Right lobe of liver (tissue), 6 donors: ENCODE measurements at regions not wholly inside any gene's neighbourhood (a gene's known extent, or its start where the extent isn't known, plus 50 kb on each side); places are given as distances from the start of the nearest gene placed in this dataset.
A peak's percentile ranks its signal among the peaks of the same experiment; 100 is the strongest.

Experiments
- ATAC-seq, 4 donors: fragments of 200-7000 bp; cut with Tn5 transposase; one replicate each; pipeline ENCODE4 v1.9.1; 2020; ENCODE audit warnings: mild to moderate bottlenecking in 4 of 4, moderate library complexity in 4 of 4
- DNase-seq, 3 donors: peaks; one replicate each; pipeline ENCODE4 v3.0.0-alpha.2; 2020
- H3K27ac ChIP-seq, 3 donors: fragments of 200-600 bp; one replicate each; pipeline ENCODE4 v1.8.0; 2022
- H3K27me3 ChIP-seq, 2 donors: fragments of 200-600 bp; one replicate each; pipeline ENCODE4 v1.8.0; 2022
- H3K36me3 ChIP-seq, 4 donors: fragments of 200-600 bp; sonication (generic) in 1 of 4; one replicate each; pipeline versions ENCODE4 v1.5.1 to v1.8.0; 2017 to 2022; ENCODE audit warnings: control low read depth in 1 of 4
- H3K4me1 ChIP-seq, 4 donors: fragments of 200-600 bp; sonication (generic) in 1 of 4; one replicate each; pipeline versions ENCODE4 v1.5.1 to v1.8.0; 2017 to 2022; ENCODE audit warnings: control low read depth in 1 of 4
- H3K4me3 ChIP-seq, 3 donors: fragments of 200-600 bp; one replicate each; pipeline ENCODE4 v1.8.0; 2022
- H3K9me3 ChIP-seq, 4 donors: fragments of 200-600 bp; sonication (generic) in 1 of 4; one replicate each; pipeline versions ENCODE4 v1.5.1 to v1.8.0; 2017 to 2022; ENCODE audit warnings: control low read depth in 1 of 4
- POLR2A ChIP-seq: fragments of 450-650 bp; IDR thresholded peaks from one replicate; pipeline ENCODE4 v1.6.1; 2017; ENCODE audit warnings: antibody characterized with exemption, mild to moderate bottlenecking
- WGBS: methylation state at CpG from one replicate; pipeline ENCODE4 v1.1.6; 2018; ENCODE audit warnings: low coverage, low lambda C conversion rate; ENCODE audit not compliant: insufficient coverage; ENCODE audit errors: missing lambda C conversion rate; 5-methylcytosine and 5-hydroxymethylcytosine counted together
- intact Hi-C, 2 donors: fragments of 100-400 bp; cut with DNase I; formaldehyde crosslinking; loops; one replicate each; pipeline versions ENCODE4 v1.11.2 to v1.14.1; 2022
- microRNA-seq, 2 donors: library from miRNA; unstranded; fragments of <30 nt; microRNA quantifications; one replicate each; pipeline ENCODE4, GENCODE V29; 2019 to 2020
- small RNA-seq, 2 experiments: library from RNA; depleted of rRNA; stranded (forward); fragments of <200 nt; gene quantifications; one replicate each; pipeline ENCODE3, GENCODE V24; 2016
- TF ChIP-seq, protein P1 (sequence below), 4 donors: fragments of 200-600 bp in 3 of 4; fragments of 450-650 bp in 1 of 4; IDR thresholded peaks; one replicate each; pipeline versions ENCODE4 v1.5.1 to v1.8.0; 2016 to 2022; ENCODE audit warnings: antibody characterized with exemption in 4 of 4, mild to moderate bottlenecking in 2 of 4
- donor health status: DM: no; HTN: yes; CAD: no.
- donor health status: DM: no; HTN: no; CAD: no.
- donor health status: DM: no; HTN: no; CAD: no.
- donor health status: DM: no; HTN: yes; CAD: no.
- donor health status: DM: no; HTN: yes; CAD: no.

DNA sequence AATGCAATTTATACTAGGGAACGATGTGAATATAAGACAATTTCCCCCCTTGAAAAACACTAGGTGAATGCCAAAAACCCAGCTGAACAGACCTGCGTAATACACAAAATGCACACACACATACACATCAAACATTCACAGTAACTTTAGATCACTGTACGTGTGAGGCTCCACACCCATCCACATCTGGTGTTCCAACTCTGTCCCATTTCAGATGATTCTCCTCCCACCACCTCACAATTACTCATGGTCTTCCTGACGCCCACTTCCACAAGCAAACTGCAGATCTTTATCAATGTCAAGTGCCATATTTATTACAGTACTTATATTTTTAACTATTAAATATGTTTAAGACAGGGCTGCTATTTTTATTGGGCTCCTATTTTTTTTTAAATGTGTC, 57.8 kb upstream of the TENM4 start:
- intact Hi-C loops = loop anchor here in 1 of 2 donors (10.0 kb wide), 1 partner anchor 854 kb away; no protein-coding TSS in a partner anchor
- DNase-seq = no peak

DNA sequence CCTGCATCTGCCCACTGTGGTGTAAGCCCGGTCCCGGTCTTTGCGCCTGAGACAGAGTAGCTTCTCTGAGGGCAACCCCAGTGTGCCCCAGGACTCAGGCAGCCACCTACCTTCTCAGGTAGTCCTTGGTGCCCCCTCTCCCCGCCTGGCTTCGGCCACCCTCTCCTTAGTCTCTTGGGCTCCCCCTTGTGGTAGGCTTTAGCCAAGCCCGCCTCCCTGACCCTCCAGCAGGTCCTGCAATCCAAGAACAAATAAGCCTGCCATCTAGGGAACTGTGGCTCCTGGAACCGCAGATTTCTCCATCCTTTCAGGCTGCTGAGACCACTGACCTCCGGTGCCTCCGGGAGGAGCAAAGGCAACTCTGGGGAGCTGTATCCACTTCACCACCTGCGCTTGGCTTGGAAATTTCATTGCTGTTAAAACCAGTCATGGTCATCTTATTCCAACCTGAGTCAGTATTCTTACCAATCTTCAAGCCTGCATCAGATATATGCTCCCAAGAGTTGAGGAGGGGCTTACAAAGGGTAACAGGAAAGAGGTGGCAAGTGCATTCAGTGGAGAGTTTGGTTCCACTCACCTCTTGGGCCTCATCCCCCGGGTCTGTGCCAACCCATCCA, 52.8 kb upstream of the TENM4 start:
- TF ChIP-seq, protein P1, sequence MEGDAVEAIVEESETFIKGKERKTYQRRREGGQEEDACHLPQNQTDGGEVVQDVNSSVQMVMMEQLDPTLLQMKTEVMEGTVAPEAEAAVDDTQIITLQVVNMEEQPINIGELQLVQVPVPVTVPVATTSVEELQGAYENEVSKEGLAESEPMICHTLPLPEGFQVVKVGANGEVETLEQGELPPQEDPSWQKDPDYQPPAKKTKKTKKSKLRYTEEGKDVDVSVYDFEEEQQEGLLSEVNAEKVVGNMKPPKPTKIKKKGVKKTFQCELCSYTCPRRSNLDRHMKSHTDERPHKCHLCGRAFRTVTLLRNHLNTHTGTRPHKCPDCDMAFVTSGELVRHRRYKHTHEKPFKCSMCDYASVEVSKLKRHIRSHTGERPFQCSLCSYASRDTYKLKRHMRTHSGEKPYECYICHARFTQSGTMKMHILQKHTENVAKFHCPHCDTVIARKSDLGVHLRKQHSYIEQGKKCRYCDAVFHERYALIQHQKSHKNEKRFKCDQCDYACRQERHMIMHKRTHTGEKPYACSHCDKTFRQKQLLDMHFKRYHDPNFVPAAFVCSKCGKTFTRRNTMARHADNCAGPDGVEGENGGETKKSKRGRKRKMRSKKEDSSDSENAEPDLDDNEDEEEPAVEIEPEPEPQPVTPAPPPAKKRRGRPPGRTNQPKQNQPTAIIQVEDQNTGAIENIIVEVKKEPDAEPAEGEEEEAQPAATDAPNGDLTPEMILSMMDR (IDR thresholded peaks at IDR 0.05) = peak; percentile 63 to 94 (median 90)
- TF ChIP-seq POLR2A = no peak
- H3K9me3 ChIP-seq = no peaks in the 10 kb centered on the region
- H3K27me3 ChIP-seq = no peaks in the 10 kb centered on the region
- no peak overlapping the region for H3K27ac ChIP-seq
- H3K4me1 ChIP-seq = peaks cover 0 to 14% (median 2%) of the 10 kb centered on the region in 4 donors
- ATAC-seq (peak; percentile 90 to 95 (median 92)), DNase-seq (peak; percentile 74 to 81 (median 77))
- 26% methylated on average over 8 of the region's 11 CpGs for WGBS
- intact Hi-C loops = loop anchor here in 1 of 2 donors (10.0 kb wide), 1 partner anchor 849 kb away; no protein-coding TSS in a partner anchor
- H3K4me3 ChIP-seq = no peak overlapping the region
- H3K36me3 ChIP-seq = no peaks in the 10 kb centered on the region

More for the DNA sequence above, 57.8 kb upstream of the TENM4 start:
- H3K27ac ChIP-seq = no peak overlapping the region
- H3K4me3 ChIP-seq = no peak overlapping the region
- no peak for TF ChIP-seq POLR2A
- TF ChIP-seq, protein P1 (IDR thresholded peaks at IDR 0.05) = no peak
- ATAC-seq = no peak
- H3K4me1 ChIP-seq = no peaks in the 10 kb centered on the region
- 54% methylated on average over 4 of the region's 4 CpGs for WGBS
- no peaks in the 10 kb centered on the region for H3K9me3 ChIP-seq
- H3K36me3 ChIP-seq = no peaks in the 10 kb centered on the region
- H3K27me3 ChIP-seq = no peaks in the 10 kb centered on the region

DNA sequence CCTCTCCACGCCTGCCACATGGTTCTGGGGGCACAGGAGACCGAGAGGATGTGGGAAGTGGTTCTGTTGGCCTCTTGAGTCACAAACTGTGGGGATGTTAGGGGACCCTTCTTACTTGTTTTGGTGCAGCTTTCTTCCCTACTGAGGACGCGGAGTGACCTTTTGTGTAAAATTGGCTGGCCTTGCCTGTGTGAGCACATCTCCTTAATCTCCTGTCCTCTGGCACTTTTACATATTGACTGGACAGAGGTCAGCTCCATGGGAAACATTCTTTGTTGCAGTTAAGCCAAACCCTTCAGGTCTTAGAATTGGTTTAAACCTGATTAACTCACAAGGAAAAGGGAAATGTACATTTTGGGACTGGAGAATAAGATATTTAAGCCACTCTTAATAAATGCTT, 51.2 kb upstream of the TENM4 start:
- DNase-seq = peak in 1 of 3 donors; percentile 53
- ATAC-seq = peak; percentile 37 to 80 (median 55)
- no peaks in the 10 kb centered on the region for H3K36me3 ChIP-seq
- no peak for TF ChIP-seq POLR2A
- TF ChIP-seq, protein P1 (IDR thresholded peaks at IDR 0.05) = no peak
- H3K4me3 ChIP-seq = no peak overlapping the region
- intact Hi-C loops = loop anchor here in 1 of 2 donors (10.0 kb wide), 1 partner anchor 847 kb away; no protein-coding TSS in a partner anchor
- peaks cover 0 to 27% (median 7%) of the 10 kb centered on the region in 4 donors for H3K4me1 ChIP-seq
- no peaks in the 10 kb centered on the region for H3K9me3 ChIP-seq
- H3K27ac ChIP-seq = no peak overlapping the region
- WGBS = 82% methylated on average over 2 of the region's 4 CpGs
- no peaks in the 10 kb centered on the region for H3K27me3 ChIP-seq

Small RNAs in the stretch of these regions (microRNA-seq; reads per million reads assigned to microRNA genes)
- gene MIR4300 = 0 reads per million in 2 donors

Small RNAs in the stretch of these regions (small RNA-seq; reads per million reads assigned to genes)
- gene AP002802.2 (0 reads per million in 2 experiments), gene MIR4300 (0 reads per million in 2 experiments), gene MTND4LP18 (0 reads per million in 2 experiments), gene RNU6-544P (0 reads per million in 2 experiments)
